ENCODE measurements at regions not wholly inside any gene's neighbourhood (a gene's known extent, or its start where the extent isn't known, plus 50 kb on each side); places are given as distances from the start of the nearest gene placed in this dataset.

DNA sequence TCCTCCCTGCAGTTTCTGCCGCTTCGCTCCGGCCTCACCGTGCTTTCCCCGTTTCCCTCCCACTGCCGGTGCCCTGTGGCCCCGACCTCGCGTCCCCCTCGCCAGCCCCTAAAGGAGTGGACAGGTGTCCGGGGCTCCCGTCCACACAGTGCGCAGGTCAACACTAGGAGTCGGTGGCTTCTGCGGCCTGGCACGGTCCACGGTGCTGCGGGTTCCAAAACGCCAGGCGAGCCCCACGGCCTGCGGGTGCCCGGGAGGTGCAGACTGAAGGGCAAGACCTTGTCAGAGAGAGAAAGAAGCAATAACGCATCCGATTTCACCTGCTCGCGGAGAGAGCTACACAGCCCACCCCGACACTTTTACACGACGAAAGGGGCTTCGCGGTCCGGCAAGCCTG, 588.7 kb upstream of the SALL3 start:
- no peak for DNase-seq (ENCODE audit: low read depth in 2 of 2)
- Histone ChIP-seq H3K27ac (ENCODE audit: insufficient read depth, low read length) (no peak overlapping the region), H3K9ac (ENCODE audit: insufficient read depth, low read length) (no peak overlapping the region), H3K4me1 (ENCODE audit: control insufficient read depth, extremely low read depth, insufficient read depth, low read length) (no peaks in the 10 kb centered on the region), H4K20me1 (ENCODE audit: control insufficient read depth, extremely low read depth, insufficient read depth, low read length) (no peaks in the 10 kb centered on the region), H3K9me3 (ENCODE audit: control insufficient read depth, insufficient read depth, low read depth, low read length) (no peaks in the 10 kb centered on the region), H2AFZ (ENCODE audit: low read length) (no peak overlapping the region), H3K4me2 (ENCODE audit: extremely low read depth, insufficient read depth, low read length) (no peak overlapping the region), H3K36me3 (ENCODE audit: control insufficient read depth, insufficient read depth, low read length) (no peaks in the 10 kb centered on the region), H3K79me2 (ENCODE audit: control insufficient read depth, insufficient read depth, low read length) (no peaks in the 10 kb centered on the region), H3K27me3 (ENCODE audit: control insufficient read depth, insufficient read depth, low read length) (no peaks in the 10 kb centered on the region), H3K4me3 (replicated peaks in 1 of 4; ENCODE audit: control extremely low read depth in 1 of 4, insufficient read depth in 1 of 4, low read depth in 3 of 4, low read length in 4 of 4) (no peak overlapping the region)
- TF ChIP-seq, protein P1, sequence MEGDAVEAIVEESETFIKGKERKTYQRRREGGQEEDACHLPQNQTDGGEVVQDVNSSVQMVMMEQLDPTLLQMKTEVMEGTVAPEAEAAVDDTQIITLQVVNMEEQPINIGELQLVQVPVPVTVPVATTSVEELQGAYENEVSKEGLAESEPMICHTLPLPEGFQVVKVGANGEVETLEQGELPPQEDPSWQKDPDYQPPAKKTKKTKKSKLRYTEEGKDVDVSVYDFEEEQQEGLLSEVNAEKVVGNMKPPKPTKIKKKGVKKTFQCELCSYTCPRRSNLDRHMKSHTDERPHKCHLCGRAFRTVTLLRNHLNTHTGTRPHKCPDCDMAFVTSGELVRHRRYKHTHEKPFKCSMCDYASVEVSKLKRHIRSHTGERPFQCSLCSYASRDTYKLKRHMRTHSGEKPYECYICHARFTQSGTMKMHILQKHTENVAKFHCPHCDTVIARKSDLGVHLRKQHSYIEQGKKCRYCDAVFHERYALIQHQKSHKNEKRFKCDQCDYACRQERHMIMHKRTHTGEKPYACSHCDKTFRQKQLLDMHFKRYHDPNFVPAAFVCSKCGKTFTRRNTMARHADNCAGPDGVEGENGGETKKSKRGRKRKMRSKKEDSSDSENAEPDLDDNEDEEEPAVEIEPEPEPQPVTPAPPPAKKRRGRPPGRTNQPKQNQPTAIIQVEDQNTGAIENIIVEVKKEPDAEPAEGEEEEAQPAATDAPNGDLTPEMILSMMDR (conservative IDR thresholded peaks at IDR 0.05 in 1 of 2, IDR thresholded peaks at IDR 0.05 in 1 of 2; ENCODE audit: low read depth in 1 of 2, low read length in 2 of 2), result no peak
- no peak for TF ChIP-seq EZH2 (IDR thresholded peaks at IDR 0.05; ENCODE audit: low read length, missing control alignments)

DNA sequence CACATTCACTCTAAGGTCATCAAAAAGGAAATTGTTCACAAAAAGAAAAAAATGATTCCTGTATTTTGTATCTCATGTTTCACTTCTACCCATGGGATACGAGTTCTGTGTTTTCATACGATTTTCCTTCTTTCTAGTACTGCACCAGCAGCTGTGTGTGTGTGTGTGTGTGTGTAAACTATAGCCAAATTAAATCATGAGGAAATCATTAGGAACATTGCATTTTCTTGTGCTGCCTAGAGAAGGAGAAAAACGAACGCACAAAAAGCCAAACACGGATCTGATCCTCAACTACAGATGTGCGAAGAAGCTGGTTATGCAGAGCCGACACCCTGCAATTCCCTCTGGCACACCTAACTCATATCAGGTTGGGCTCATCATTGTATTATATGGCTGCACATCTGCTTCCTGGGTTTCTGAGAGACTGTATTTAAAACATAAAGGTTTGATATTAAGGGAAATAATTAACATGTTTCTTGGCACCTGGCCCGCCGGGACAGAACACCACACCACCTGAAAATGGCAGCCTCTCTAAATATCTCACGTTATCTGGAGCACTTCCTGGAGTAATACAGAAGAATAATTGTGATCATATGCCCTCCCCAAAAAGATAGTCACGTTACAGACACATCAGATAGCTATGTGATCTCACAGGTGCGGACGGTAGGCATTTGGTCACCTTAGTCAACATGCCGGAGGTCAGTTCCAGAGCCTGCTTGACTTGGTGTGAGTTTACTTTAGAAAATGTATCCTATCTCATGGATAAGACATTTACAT, 586.3 kb upstream of the SALL3 start:
- H3K4me1 ChIP-seq (ENCODE audit: control insufficient read depth, extremely low read depth, insufficient read depth, low read length), result no peaks in the 10 kb centered on the region
- H3K4me3 ChIP-seq (replicated peaks in 1 of 4; ENCODE audit: control extremely low read depth in 1 of 4, insufficient read depth in 1 of 4, low read depth in 3 of 4, low read length in 4 of 4), result no peak overlapping the region
- H3K27ac ChIP-seq (ENCODE audit: insufficient read depth, low read length), result no peak overlapping the region
- H3K9ac ChIP-seq (ENCODE audit: insufficient read depth, low read length), result no peak overlapping the region
- H3K79me2 ChIP-seq (ENCODE audit: control insufficient read depth, insufficient read depth, low read length), result no peaks in the 10 kb centered on the region
- DNase-seq (ENCODE audit: low read depth in 2 of 2), result no peak
- no peak overlapping the region for H3K4me2 ChIP-seq (ENCODE audit: extremely low read depth, insufficient read depth, low read length)
- no peak overlapping the region for H2AFZ ChIP-seq (ENCODE audit: low read length)
- H3K9me3 ChIP-seq (ENCODE audit: control insufficient read depth, insufficient read depth, low read depth, low read length), result no peaks in the 10 kb centered on the region
- no peaks in the 10 kb centered on the region for H4K20me1 ChIP-seq (ENCODE audit: control insufficient read depth, extremely low read depth, insufficient read depth, low read length)
- H3K36me3 ChIP-seq (ENCODE audit: control insufficient read depth, insufficient read depth, low read length), result no peaks in the 10 kb centered on the region
- TF ChIP-seq EZH2 (IDR thresholded peaks at IDR 0.05; ENCODE audit: low read length, missing control alignments), result no peak
- TF ChIP-seq, protein P1 (conservative IDR thresholded peaks at IDR 0.05 in 1 of 2, IDR thresholded peaks at IDR 0.05 in 1 of 2; ENCODE audit: low read depth in 1 of 2, low read length in 2 of 2), result no peak
- no peaks in the 10 kb centered on the region for H3K27me3 ChIP-seq (ENCODE audit: control insufficient read depth, insufficient read depth, low read length)

DNA sequence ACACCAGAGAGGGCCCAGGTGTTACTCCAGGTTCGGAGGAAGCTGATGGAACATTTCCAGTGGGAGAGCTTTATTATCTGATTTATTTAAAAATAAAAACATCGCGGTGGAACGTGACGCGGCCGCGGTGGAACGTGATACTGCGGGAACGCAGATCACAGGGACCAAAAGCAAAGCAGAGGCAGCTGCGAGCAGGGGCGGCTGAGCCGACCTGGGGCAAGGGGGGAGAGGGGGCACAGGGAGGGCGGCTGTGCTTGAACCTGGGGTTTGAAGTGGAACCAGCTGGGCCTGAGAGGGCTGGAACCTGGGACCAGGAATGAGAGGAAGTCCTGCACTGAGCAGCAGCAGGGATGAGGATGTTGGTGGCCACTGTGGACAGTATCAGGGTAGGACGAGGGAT, 583.5 kb upstream of the SALL3 start:
- Histone ChIP-seq H3K27ac (ENCODE audit: insufficient read depth, low read length) (no peak overlapping the region), H3K79me2 (ENCODE audit: control insufficient read depth, insufficient read depth, low read length) (no peaks in the 10 kb centered on the region), H3K4me1 (ENCODE audit: control insufficient read depth, extremely low read depth, insufficient read depth, low read length) (no peaks in the 10 kb centered on the region), H3K9ac (ENCODE audit: insufficient read depth, low read length) (no peak overlapping the region), H3K36me3 (ENCODE audit: control insufficient read depth, insufficient read depth, low read length) (no peaks in the 10 kb centered on the region), H3K4me3 (replicated peaks in 1 of 4; ENCODE audit: control extremely low read depth in 1 of 4, insufficient read depth in 1 of 4, low read depth in 3 of 4, low read length in 4 of 4) (no peak overlapping the region), H3K27me3 (ENCODE audit: control insufficient read depth, insufficient read depth, low read length) (no peaks in the 10 kb centered on the region), H2AFZ (ENCODE audit: low read length) (no peak overlapping the region), H3K4me2 (ENCODE audit: extremely low read depth, insufficient read depth, low read length) (no peak overlapping the region), H3K9me3 (ENCODE audit: control insufficient read depth, insufficient read depth, low read depth, low read length) (no peaks in the 10 kb centered on the region), H4K20me1 (ENCODE audit: control insufficient read depth, extremely low read depth, insufficient read depth, low read length) (no peaks in the 10 kb centered on the region)
- TF ChIP-seq, protein P1 (conservative IDR thresholded peaks at IDR 0.05 in 1 of 2, IDR thresholded peaks at IDR 0.05 in 1 of 2; ENCODE audit: low read depth in 1 of 2, low read length in 2 of 2), result no peak
- no peak for DNase-seq (ENCODE audit: low read depth in 2 of 2)

Measured in fibroblast of lung (primary cell).